ENCODE measurements at regions not wholly inside any gene's neighbourhood (a gene's known extent, or its start where the extent isn't known, plus 50 kb on each side); places are given as distances from the start of the nearest gene placed in this dataset.

- Histone ChIP-seq H3K27ac (ENCODE audit: low read depth) (no peak overlapping the region), H3K4me2 (no peak overlapping the region), H3K4me3 (no peak overlapping the region), H4K20me1 (replicated peaks; ENCODE audit: insufficient read depth) (no peaks in the 10 kb centered on the region), H3K9me2 (ENCODE audit: insufficient read depth) (no peaks in the 10 kb centered on the region), H3K4me1 (ENCODE audit: insufficient read depth) (no peaks in the 10 kb centered on the region), H3K36me3 (ENCODE audit: insufficient read depth) (no peaks in the 10 kb centered on the region), H3K79me2 (replicated peaks; ENCODE audit: insufficient read depth) (no peaks in the 10 kb centered on the region), H3F3A (replicated peaks; ENCODE audit: low read depth) (no peaks in the 10 kb centered on the region), H2AFZ (no peak overlapping the region), H3K27me3 (ENCODE audit: insufficient read depth) (no peaks in the 10 kb centered on the region)
- no peak for DNase-seq (ENCODE audit: low spot score)
- Mint-ChIP-seq H3K9me3 (peaks cover 76% of the 10 kb centered on the region), H3K27ac (no peak overlapping the region), H3K27me3 (ENCODE audit: insufficient read depth, low read depth, poor library complexity) (no peaks in the 10 kb centered on the region), H3K4me1 (no peaks in the 10 kb centered on the region), H3K4me3 (no peak overlapping the region), H3K36me3 (ENCODE audit: low read depth) (peaks cover 4% of the 10 kb centered on the region; the same call in 1 of the 3 replicates)
- ATAC-seq: no peak
- TF ChIP-seq ETS1 (IDR thresholded peaks at IDR 0.05) (no peak), CTCF (conservative IDR thresholded peaks at IDR 0.05; ENCODE audit: low read depth in 2 of 2) (no peak), JUNB (IDR thresholded peaks at IDR 0.05; ENCODE audit: unreplicated experiment) (no peak), NANOG (IDR thresholded peaks at IDR 0.05; ENCODE audit: borderline replicate concordance) (no peak), ZNF114 (CRISPR knock-in tag; IDR thresholded peaks at IDR 0.05) (no peak)
Measured at GRCh38 chr7:146057958-146058357, 58.6 kb upstream of the CNTNAP2 start.

GRCh38 chr7:146054909-146055308, 61.7 kb upstream of the CNTNAP2 start:
- Histone ChIP-seq H3K27me3 (ENCODE audit: insufficient read depth) (no peaks in the 10 kb centered on the region), H3K4me1 (ENCODE audit: insufficient read depth) (no peaks in the 10 kb centered on the region), H3K4me3 (no peak overlapping the region), H3F3A (replicated peaks; ENCODE audit: low read depth) (no peaks in the 10 kb centered on the region), H3K36me3 (ENCODE audit: insufficient read depth) (no peaks in the 10 kb centered on the region; the same call in 1 of the 2 replicates), H4K20me1 (replicated peaks; ENCODE audit: insufficient read depth) (no peaks in the 10 kb centered on the region), H3K79me2 (replicated peaks; ENCODE audit: insufficient read depth) (no peaks in the 10 kb centered on the region), H3K4me2 (no peak overlapping the region), H2AFZ (no peak overlapping the region), H3K27ac (ENCODE audit: low read depth) (no peak overlapping the region), H3K9me2 (ENCODE audit: insufficient read depth) (no peaks in the 10 kb centered on the region)
- Mint-ChIP-seq H3K36me3 (ENCODE audit: low read depth) (peaks cover 4% of the 10 kb centered on the region; the same call in 1 of the 3 replicates), H3K4me1 (no peaks in the 10 kb centered on the region), H3K9me3 (peaks cover 87% of the 10 kb centered on the region), H3K4me3 (no peak overlapping the region), H3K27ac (no peak overlapping the region), H3K27me3 (ENCODE audit: insufficient read depth, low read depth, poor library complexity) (no peaks in the 10 kb centered on the region)
- ATAC-seq: no peak
- TF ChIP-seq ETS1 (IDR thresholded peaks at IDR 0.05) (no peak), POLR2AphosphoS5 (IDR thresholded peaks at IDR 0.05; ENCODE audit: low read depth) (no peak), CTCF (conservative IDR thresholded peaks at IDR 0.05; ENCODE audit: low read depth in 2 of 2) (peak in 1 of 2 experiments; percentile 33; a peak in 2 of 4 replicates), STAT1 (IDR thresholded peaks at IDR 0.05; ENCODE audit: unreplicated experiment) (no peak), ZNF114 (CRISPR knock-in tag; IDR thresholded peaks at IDR 0.05) (no peak)
- no peak for DNase-seq (ENCODE audit: low spot score)

Measured in GM23338 (cell line).